NCI-H345 treated with DMSO at 0.1 percent for 48 hours (cell line): ENCODE measurements at regions not wholly inside any gene's neighbourhood (a gene's known extent, or its start where the extent isn't known, plus 50 kb on each side); places are given as distances from the start of the nearest gene placed in this dataset.

Experiments used
- DNase-seq: peaks from one replicate; lab custom pipeline; 2025; ENCODE audit not compliant: unreplicated experiment; lab: John Stamatoyannopoulos, UW

- no peak for DNase-seq
These were observed 945.5 kb upstream of the SLC10A2 start for GRCh38 chr13:104011505-104012241.

GRCh38 chr13:104008541-104009435 is 942.6 kb upstream of the SLC10A2 start:
- no peak for DNase-seq

GRCh38 chr13:104008075-104008474 is 941.9 kb upstream of the SLC10A2 start:
- DNase-seq, result no peak

GRCh38 chr13:104006625-104007075 is 940.4 kb upstream of the SLC10A2 start:
- DNase-seq, result no peak

- DNase-seq, result no peak
These were observed 938.4 kb upstream of the SLC10A2 start for GRCh38 chr13:104004572-104004971.

- no peak for DNase-seq
These were observed 936.0 kb upstream of the SLC10A2 start for GRCh38 chr13:104002216-104002615.

- DNase-seq, result no peak
These were observed 935.5 kb upstream of the SLC10A2 start for GRCh38 chr13:104001766-104002165.

- no peak for DNase-seq
These were observed 930.5 kb upstream of the SLC10A2 start for GRCh38 chr13:103996733-103997132.

- DNase-seq, result no peak
These were observed 917.7 kb upstream of the SLC10A2 start for GRCh38 chr13:103983948-103984347.

- no peak for DNase-seq
These were observed 910.2 kb upstream of the SLC10A2 start for GRCh38 chr13:103976371-103976770.

- DNase-seq, result no peak
These were observed 907.5 kb upstream of the SLC10A2 start for GRCh38 chr13:103973740-103974139.

GRCh38 chr13:103969520-103970050 is 903.4 kb upstream of the SLC10A2 start:
- no peak for DNase-seq

GRCh38 chr13:103965506-103966243 is 899.5 kb upstream of the SLC10A2 start:
- no peak for DNase-seq

- DNase-seq, result no peak
These were observed 895.6 kb upstream of the SLC10A2 start for GRCh38 chr13:103961784-103962183.

GRCh38 chr13:103961129-103961528 is 894.9 kb upstream of the SLC10A2 start:
- DNase-seq, result no peak

GRCh38 chr13:103960001-103960400 is 893.8 kb upstream of the SLC10A2 start:
- DNase-seq, result no peak

- DNase-seq, result no peak
These were observed 892.5 kb upstream of the SLC10A2 start for GRCh38 chr13:103958691-103959090.

- no peak for DNase-seq
These were observed 891.7 kb upstream of the SLC10A2 start for GRCh38 chr13:103957939-103958338.

GRCh38 chr13:103953859-103954258 is 887.6 kb upstream of the SLC10A2 start:
- DNase-seq, result no peak

GRCh38 chr13:103952183-103952582 is 886.0 kb upstream of the SLC10A2 start:
- DNase-seq, result no peak

- no peak for DNase-seq
These were observed 882.2 kb upstream of the SLC10A2 start for GRCh38 chr13:103948426-103948825.
